Loucy (cell line): ENCODE measurements at regions not wholly inside any gene's neighbourhood (a gene's known extent, or its start where the extent isn't known, plus 50 kb on each side); places are given as distances from the start of the nearest gene placed in this dataset.

Source experiments
- H2AFZ ChIP-seq: fragments of 200-600 bp; sonication (generic); 2 replicates; pipeline ENCODE4 v1.6.0; 2016; ENCODE audit warnings: antibody characterized with exemption, mild to moderate bottlenecking, low read length, moderate library complexity
- H3F3A ChIP-seq: fragments of 200-600 bp; 2 replicates; pipeline ENCODE4 v1.6.0; 2016; ENCODE audit warnings: antibody characterized with exemption, low read depth, mild to moderate bottlenecking
- H3K27me3 ChIP-seq: fragments of 200-600 bp; sonication (generic); 2 replicates; pipeline ENCODE4 v1.6.1; 2014; ENCODE audit warnings: low read length, mild to moderate bottlenecking; ENCODE audit not compliant: insufficient read depth, poor library complexity, severe bottlenecking
- H3K36me3 ChIP-seq: fragments of 200-600 bp; sonication (generic); 2 replicates; pipeline ENCODE4 v1.6.1; 2016; ENCODE audit warnings: low read length; ENCODE audit not compliant: insufficient read depth
- H3K4me1 ChIP-seq: fragments of 200-600 bp; sonication (generic); 2 replicates; pipeline ENCODE4 v1.5.1; 2014; ENCODE audit warnings: low read length, mild to moderate bottlenecking; ENCODE audit not compliant: insufficient read depth, poor library complexity, severe bottlenecking
- H3K4me2 ChIP-seq: fragments of 200-600 bp; sonication (generic); 2 replicates; pipeline ENCODE4 v1.6.0; 2014; ENCODE audit warnings: antibody characterized with exemption, low read length, low read depth, mild to moderate bottlenecking; ENCODE audit not compliant: poor library complexity, severe bottlenecking
- H3K4me3 ChIP-seq: fragments of 200-600 bp; sonication (generic); 2 replicates; pipeline ENCODE4 v1.5.1; 2014; ENCODE audit warnings: low read length, mild to moderate bottlenecking, mixed read lengths; ENCODE audit not compliant: poor library complexity, severe bottlenecking
- H3K79me2 ChIP-seq: fragments of 200-600 bp; sonication (generic); 2 replicates; pipeline ENCODE4 v1.6.1; 2014; ENCODE audit warnings: low read length; ENCODE audit not compliant: insufficient read depth
- H3K9ac ChIP-seq: fragments of 200-600 bp; sonication (generic); 2 replicates; pipeline ENCODE4 v1.6.0; 2014; ENCODE audit warnings: mild to moderate bottlenecking, low read depth, low read length, moderate library complexity; ENCODE audit not compliant: poor library complexity, severe bottlenecking
- H3K9me2 ChIP-seq: fragments of 200-600 bp; sonication (generic); replicated peaks from 2 replicates; pipeline ENCODE4 v1.6.1; 2016; ENCODE audit warnings: low read depth, low read length, mixed read lengths
- H3K9me3 ChIP-seq: fragments of 200-600 bp; sonication (generic); 2 replicates; pipeline ENCODE4 v1.6.1; 2014; ENCODE audit warnings: mild to moderate bottlenecking, antibody characterized with exemption, low read length, low read depth; ENCODE audit not compliant: insufficient read depth
- H4K20me1 ChIP-seq: fragments of 200-600 bp; sonication (generic); 2 replicates; pipeline ENCODE4 v1.6.0; 2014; ENCODE audit warnings: antibody characterized with exemption, low read length, mild to moderate bottlenecking; ENCODE audit not compliant: insufficient read depth, poor library complexity, severe bottlenecking
- CTCF ChIP-seq: fragments of 200-600 bp; sonication (generic); conservative IDR thresholded peaks from 2 replicates; pipeline ENCODE4 v1.5.1; 2014; ENCODE audit warnings: mild to moderate bottlenecking, antibody characterized with exemption, low read length
- EZH2phosphoT487 ChIP-seq: fragments of 200-600 bp; IDR thresholded peaks from 2 replicates; pipeline ENCODE4 v1.6.1; 2018; ENCODE audit warnings: antibody characterized with exemption, mild to moderate bottlenecking, moderate library complexity, borderline replicate concordance

GRCh38 chr5:103929338-103930013, 366.9 kb upstream of the NUDT12 start:
- no peaks in the 10 kb centered on the region for H3K4me1 ChIP-seq
- no peaks in the 10 kb centered on the region for H3K79me2 ChIP-seq
- H3K9ac ChIP-seq, result no peak overlapping the region
- H3F3A ChIP-seq, result no peaks in the 10 kb centered on the region
- no peaks in the 10 kb centered on the region for H3K36me3 ChIP-seq
- no peak overlapping the region for H2AFZ ChIP-seq
- no peaks in the 10 kb centered on the region for H4K20me1 ChIP-seq
- no peaks in the 10 kb centered on the region for H3K27me3 ChIP-seq
- no peaks in the 10 kb centered on the region for H3K9me3 ChIP-seq
- H3K4me2 ChIP-seq, result no peak overlapping the region
- H3K4me3 ChIP-seq, result no peak overlapping the region
- no peaks in the 10 kb centered on the region for H3K9me2 ChIP-seq
- no peak for TF ChIP-seq EZH2phosphoT487
- TF ChIP-seq CTCF, result no peak

GRCh38 chr5:103927739-103928138, 365.1 kb upstream of the NUDT12 start:
- Histone ChIP-seq H3K9ac (no peak overlapping the region), H3K4me1 (no peaks in the 10 kb centered on the region), H3K4me2 (no peak overlapping the region), H3K9me2 (no peaks in the 10 kb centered on the region), H3K36me3 (no peaks in the 10 kb centered on the region), H3K79me2 (no peaks in the 10 kb centered on the region), H3K4me3 (no peak overlapping the region), H3K27me3 (no peaks in the 10 kb centered on the region), H3F3A (no peaks in the 10 kb centered on the region), H4K20me1 (no peaks in the 10 kb centered on the region), H3K9me3 (no peaks in the 10 kb centered on the region), H2AFZ (no peak overlapping the region)
- no peak for TF ChIP-seq EZH2phosphoT487
- TF ChIP-seq CTCF, result no peak

GRCh38 chr5:103923616-103924168, 361.1 kb upstream of the NUDT12 start:
- H3K9me2 ChIP-seq, result no peaks in the 10 kb centered on the region
- H3F3A ChIP-seq, result no peaks in the 10 kb centered on the region
- no peaks in the 10 kb centered on the region for H4K20me1 ChIP-seq
- no peaks in the 10 kb centered on the region for H3K79me2 ChIP-seq
- H3K9ac ChIP-seq, result no peak overlapping the region
- H3K4me1 ChIP-seq, result no peaks in the 10 kb centered on the region
- no peaks in the 10 kb centered on the region for H3K36me3 ChIP-seq
- H2AFZ ChIP-seq, result no peak overlapping the region
- no peak overlapping the region for H3K4me3 ChIP-seq
- H3K4me2 ChIP-seq, result no peak overlapping the region
- H3K9me3 ChIP-seq, result no peaks in the 10 kb centered on the region
- H3K27me3 ChIP-seq, result no peaks in the 10 kb centered on the region
- no peak for TF ChIP-seq CTCF
